Stomach (tissue), 4 donors: ENCODE measurements at regions not wholly inside any gene's neighbourhood (a gene's known extent, or its start where the extent isn't known, plus 50 kb on each side); places are given as distances from the start of the nearest gene placed in this dataset.

Experiments
- CTCF ChIP-seq, 7 experiments: fragments of 450-650 bp in 4 of 7; fragments of 200-600 bp in 3 of 7; sonication (generic) in 3 of 7; IDR thresholded peaks; one replicate each; pipeline ENCODE4 v1.5.1; 2016 to 2019; ENCODE audit warnings: antibody characterized with exemption in 7 of 7, control low read depth in 2 of 7, mild to moderate bottlenecking in 1 of 7
- EP300 ChIP-seq: sonication (generic); formaldehyde crosslinking; IDR thresholded peaks from one replicate; pipeline ENCODE4 v1.6.1; 2017; ENCODE audit warnings: antibody characterized with exemption
- POLR2A ChIP-seq, 4 donors: fragments of 450-650 bp; IDR thresholded peaks; one replicate each; pipeline ENCODE4 v1.6.1; 2016; ENCODE audit warnings: antibody characterized with exemption in 4 of 4, control low read depth in 2 of 4, mild to moderate bottlenecking in 1 of 4, moderate library complexity in 1 of 4
- POLR2AphosphoS5 ChIP-seq, 3 donors: sonication (generic); formaldehyde crosslinking; IDR thresholded peaks; one replicate each; pipeline ENCODE4 v1.6.1; 2016; ENCODE audit warnings: antibody characterized with exemption in 3 of 3

DNA sequence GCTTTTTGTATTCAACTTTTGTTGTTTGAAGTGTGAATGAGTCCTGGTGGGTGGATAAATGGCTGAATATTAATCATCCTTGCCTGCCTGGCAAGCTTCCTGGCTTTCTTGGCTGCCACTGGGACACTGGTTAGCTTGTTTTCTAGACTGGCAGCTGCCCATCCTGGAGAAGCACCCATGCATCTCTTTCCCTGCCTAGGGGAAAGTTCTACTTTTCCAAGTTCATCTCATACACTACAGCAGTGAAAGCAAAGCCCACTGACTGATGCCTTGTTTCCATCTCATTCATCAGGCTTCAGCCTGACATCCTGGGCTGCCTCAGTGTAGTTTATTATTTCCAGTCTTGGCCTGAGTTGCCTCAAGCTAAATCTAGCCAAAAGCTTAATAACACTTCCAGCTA lies 244.8 kb downstream of the PCDH20 start:
- TF ChIP-seq POLR2A (IDR thresholded peaks at IDR 0.05) (no peak), CTCF (IDR thresholded peaks at IDR 0.05) (no peak), POLR2AphosphoS5 (IDR thresholded peaks at IDR 0.05) (no peak), EP300 (no peak)
